ENCODE measurements at regions not wholly inside any gene's neighbourhood (a gene's known extent, or its start where the extent isn't known, plus 50 kb on each side); places are given as distances from the start of the nearest gene placed in this dataset.

- Histone ChIP-seq H3K9me3 (no peaks in the 10 kb centered on the region), H3K4me1 (no peaks in the 10 kb centered on the region), H3K4me3 (no peak overlapping the region), H3K27ac (no peak overlapping the region), H3K27me3 (no peaks in the 10 kb centered on the region), H3K36me3 (no peaks in the 10 kb centered on the region)
- no peak for DNase-seq
- intact Hi-C loops (cut with DNase I; ENCODE audit: low total_unique reads): no loop called here
- no peak for TF ChIP-seq CTCF (IDR thresholded peaks at IDR 0.05)
Measured at GRCh38 chr7:16202303-16202702, 219.0 kb downstream of the CRPPA start.

GRCh38 chr7:16200591-16200990 lies 220.7 kb downstream of the CRPPA start:
- H3K27ac ChIP-seq: no peak overlapping the region
- intact Hi-C loops (cut with DNase I; ENCODE audit: low total_unique reads): no loop called here
- no peaks in the 10 kb centered on the region for H3K4me1 ChIP-seq
- no peak overlapping the region for H3K4me3 ChIP-seq
- no peak for TF ChIP-seq CTCF (IDR thresholded peaks at IDR 0.05)
- H3K36me3 ChIP-seq: no peaks in the 10 kb centered on the region
- DNase-seq: no peak
- no peaks in the 10 kb centered on the region for H3K27me3 ChIP-seq
- H3K9me3 ChIP-seq: no peaks in the 10 kb centered on the region

- Histone ChIP-seq H3K27me3 (no peaks in the 10 kb centered on the region), H3K36me3 (no peaks in the 10 kb centered on the region), H3K4me3 (no peak overlapping the region), H3K9me3 (no peaks in the 10 kb centered on the region), H3K4me1 (no peaks in the 10 kb centered on the region), H3K27ac (no peak overlapping the region)
- no peak for DNase-seq
- TF ChIP-seq CTCF (IDR thresholded peaks at IDR 0.05): no peak
- intact Hi-C loops (cut with DNase I; ENCODE audit: low total_unique reads): no loop called here
Measured at GRCh38 chr7:16193631-16194030, 227.7 kb downstream of the CRPPA start.

GRCh38 chr7:16189026-16189715 lies 232.2 kb downstream of the CRPPA start:
- no peaks in the 10 kb centered on the region for H3K9me3 ChIP-seq
- DNase-seq: no peak
- no peaks in the 10 kb centered on the region for H3K4me1 ChIP-seq
- no peaks in the 10 kb centered on the region for H3K36me3 ChIP-seq
- H3K27me3 ChIP-seq: no peaks in the 10 kb centered on the region
- no peak overlapping the region for H3K27ac ChIP-seq
- H3K4me3 ChIP-seq: no peak overlapping the region
- TF ChIP-seq CTCF (IDR thresholded peaks at IDR 0.05): no peak
- intact Hi-C loops (cut with DNase I; ENCODE audit: low total_unique reads): no loop called here

DNA sequence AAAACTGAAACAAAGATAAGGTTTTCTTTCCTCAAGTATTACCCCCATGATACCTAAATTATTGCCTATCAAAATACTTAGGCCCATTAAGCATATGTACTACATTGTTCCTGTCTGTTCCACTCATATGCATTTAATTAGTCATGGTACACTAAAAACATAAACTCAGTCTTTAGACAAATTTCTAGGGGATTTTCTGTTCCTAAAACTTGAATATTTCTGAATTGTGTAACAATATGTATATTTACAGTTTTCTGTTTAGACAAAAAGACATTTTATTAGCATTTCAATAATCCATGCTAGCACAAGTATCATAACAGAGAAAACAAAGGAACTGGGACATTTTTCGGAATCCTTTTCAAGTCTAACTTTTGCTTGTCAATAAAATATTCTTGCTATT lies 234.2 kb downstream of the CRPPA start:
- no peaks in the 10 kb centered on the region for H3K27me3 ChIP-seq
- H3K27ac ChIP-seq: no peak overlapping the region
- DNase-seq: no peak
- intact Hi-C loops (cut with DNase I; ENCODE audit: low total_unique reads): no loop called here
- no peak overlapping the region for H3K4me3 ChIP-seq
- TF ChIP-seq CTCF (IDR thresholded peaks at IDR 0.05): no peak
- H3K4me1 ChIP-seq: no peaks in the 10 kb centered on the region
- H3K36me3 ChIP-seq: no peaks in the 10 kb centered on the region
- no peaks in the 10 kb centered on the region for H3K9me3 ChIP-seq

- Histone ChIP-seq H3K9me3 (no peaks in the 10 kb centered on the region), H3K27me3 (no peaks in the 10 kb centered on the region), H3K4me1 (no peaks in the 10 kb centered on the region), H3K36me3 (no peaks in the 10 kb centered on the region), H3K4me3 (no peak overlapping the region), H3K27ac (no peak overlapping the region)
- no peak for DNase-seq
- intact Hi-C loops (cut with DNase I; ENCODE audit: low total_unique reads): no loop called here
- no peak for TF ChIP-seq CTCF (IDR thresholded peaks at IDR 0.05)
Measured at GRCh38 chr7:16178585-16178984, 242.8 kb downstream of the CRPPA start.

Data from tibial artery (tissue), 4 donors.